ENCODE measurements at regions not wholly inside any gene's neighbourhood (a gene's known extent, or its start where the extent isn't known, plus 50 kb on each side); places are given as distances from the start of the nearest gene placed in this dataset.

- no peak for DNase-seq
These were observed 138.5 kb upstream of the QRFPR start for GRCh38 chr4:121519236-121519838.

- no peak for DNase-seq
These were observed 136.4 kb upstream of the QRFPR start for GRCh38 chr4:121517241-121517640.

- DNase-seq: no peak
These were observed 133.6 kb upstream of the QRFPR start for GRCh38 chr4:121514443-121514842.

GRCh38 chr4:121510341-121510874, 129.6 kb upstream of the QRFPR start:
- DNase-seq: no peak

GRCh38 chr4:121485190-121485804, 104.5 kb upstream of the QRFPR start:
- no peak for DNase-seq

- DNase-seq: peak in 1 of 2 donors; percentile 9
These were observed 103.8 kb upstream of the QRFPR start for GRCh38 chr4:121484633-121485032.

GRCh38 chr4:121479808-121480207, 99.0 kb upstream of the QRFPR start:
- DNase-seq: no peak

- no peak for DNase-seq
These were observed 96.7 kb upstream of the QRFPR start for GRCh38 chr4:121477480-121477879.

- no peak for DNase-seq
These were observed 96.3 kb upstream of the QRFPR start for GRCh38 chr4:121477079-121477478.

GRCh38 chr4:121472937-121473721, 92.3 kb upstream of the QRFPR start:
- DNase-seq: no peak

GRCh38 chr4:121464854-121465253, 84.0 kb upstream of the QRFPR start:
- no peak for DNase-seq

- DNase-seq: peak in 1 of 2 donors; percentile 49
These were observed 81.9 kb upstream of the QRFPR start for GRCh38 chr4:121462660-121463261.

GRCh38 chr4:121459026-121459425, 78.2 kb upstream of the QRFPR start:
- no peak for DNase-seq

- DNase-seq: no peak
These were observed 76.6 kb upstream of the QRFPR start for GRCh38 chr4:121457278-121457875.

- DNase-seq: no peak
These were observed 74.5 kb upstream of the QRFPR start for GRCh38 chr4:121455285-121455684.

GRCh38 chr4:121454251-121454979, 73.6 kb upstream of the QRFPR start:
- DNase-seq: no peak

GRCh38 chr4:121451310-121451709, 70.5 kb upstream of the QRFPR start:
- no peak for DNase-seq

GRCh38 chr4:121449416-121449815, 68.6 kb upstream of the QRFPR start:
- no peak for DNase-seq

GRCh38 chr4:121448231-121448630, 67.4 kb upstream of the QRFPR start:
- DNase-seq: no peak

- DNase-seq: no peak
These were observed 58.9 kb upstream of the QRFPR start for GRCh38 chr4:121439669-121440068.

Measured in CD4-positive, alpha-beta T cell treated with Interleukin-4 for 1 hour (primary cell).